ENCODE measurements at regions not wholly inside any gene's neighbourhood (a gene's known extent, or its start where the extent isn't known, plus 50 kb on each side); places are given as distances from the start of the nearest gene placed in this dataset.

DNA sequence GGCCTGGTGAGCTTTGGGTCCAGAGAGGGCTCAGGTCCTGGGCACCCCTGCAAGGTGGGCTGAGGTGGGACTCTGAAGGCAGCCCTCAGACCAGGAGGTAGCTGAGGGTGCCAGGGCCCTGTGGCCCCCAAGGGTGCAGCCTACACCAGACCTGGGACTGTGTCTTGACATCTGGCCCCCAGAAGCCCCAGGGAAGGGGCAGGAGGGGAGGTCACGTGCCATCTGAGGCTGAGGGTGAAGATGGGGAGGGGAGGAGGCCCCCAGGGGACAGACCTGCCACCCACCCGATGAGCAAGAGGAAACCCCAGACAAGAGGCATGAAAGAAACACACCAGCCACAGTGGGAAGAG lies 520.2 kb downstream of the BRD1 start:
- no peak for FAIRE-seq

DNA sequence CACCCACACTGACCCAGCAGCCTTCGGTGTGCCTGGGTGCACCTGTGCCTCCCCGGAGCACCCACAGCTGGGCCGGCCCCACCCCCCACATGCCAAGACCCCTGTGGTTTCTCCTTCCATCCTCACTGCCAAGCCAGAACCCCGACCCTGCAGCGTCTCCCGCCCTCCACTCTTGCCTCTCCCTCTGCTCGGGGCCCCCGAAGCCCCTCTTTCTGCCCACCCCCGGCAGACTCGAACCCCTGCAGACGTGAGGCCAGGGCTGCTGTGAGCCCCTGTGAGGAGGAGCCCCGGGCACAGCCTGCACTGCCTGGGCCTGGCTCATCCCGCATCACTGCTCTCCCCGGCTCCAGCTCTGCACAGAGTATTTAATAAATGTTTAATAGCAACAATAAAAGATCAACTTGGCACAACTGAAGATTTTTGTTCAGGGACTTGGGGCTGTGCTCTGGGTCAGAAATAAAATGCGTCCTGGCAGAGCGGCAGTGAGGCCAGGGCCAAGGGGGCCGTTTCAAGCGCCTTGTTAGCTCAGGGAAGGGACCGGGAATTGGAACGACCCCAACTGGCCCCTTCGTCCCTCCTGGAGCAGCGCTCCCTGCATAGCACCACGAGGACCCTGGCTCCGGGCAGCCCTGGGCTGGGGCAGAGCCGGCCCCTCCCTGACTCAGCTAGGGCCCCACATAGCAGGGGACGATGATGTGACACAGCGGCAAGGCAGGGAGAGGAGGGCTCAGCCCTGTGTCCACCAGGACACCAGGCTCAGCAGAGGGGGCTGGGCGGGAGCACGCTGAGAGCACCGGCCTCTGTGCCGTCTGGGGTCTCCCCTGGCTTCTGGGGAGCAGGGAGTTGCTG lies 520.8 kb downstream of the BRD1 start:
- no peak for FAIRE-seq

DNA sequence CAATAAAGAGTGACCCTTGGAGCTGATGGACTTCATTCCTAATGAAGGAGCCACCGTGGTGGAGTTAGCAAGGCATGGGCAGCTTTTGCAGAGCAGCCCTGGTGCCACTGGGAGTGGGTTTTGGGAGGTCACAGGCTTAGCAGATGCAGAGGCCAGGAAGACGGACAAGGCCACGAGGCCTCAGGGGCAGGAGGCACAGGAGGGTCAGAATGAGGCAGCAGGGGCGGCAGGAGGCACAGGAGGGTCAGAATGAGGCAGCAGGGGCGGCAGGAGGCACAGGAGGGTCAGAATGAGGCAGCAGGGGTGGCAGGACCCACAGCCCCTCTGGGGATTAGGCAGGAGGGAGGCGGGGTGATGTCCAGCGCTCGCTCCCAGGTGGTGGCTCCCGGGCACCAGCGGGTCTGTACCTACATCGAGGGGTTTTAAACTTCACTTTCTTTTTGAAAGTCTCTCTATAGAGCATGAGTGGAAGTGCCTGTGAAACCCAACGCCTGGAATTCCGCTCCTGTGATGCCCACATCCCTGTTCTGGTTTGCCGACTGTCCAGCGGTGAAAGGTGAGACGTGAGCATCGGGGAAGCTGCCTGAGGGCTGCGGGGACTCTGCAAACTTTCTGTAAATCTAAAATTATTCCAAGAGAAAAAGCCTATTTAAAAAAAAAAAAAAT lies 521.6 kb downstream of the BRD1 start:
- FAIRE-seq: no peak

DNA sequence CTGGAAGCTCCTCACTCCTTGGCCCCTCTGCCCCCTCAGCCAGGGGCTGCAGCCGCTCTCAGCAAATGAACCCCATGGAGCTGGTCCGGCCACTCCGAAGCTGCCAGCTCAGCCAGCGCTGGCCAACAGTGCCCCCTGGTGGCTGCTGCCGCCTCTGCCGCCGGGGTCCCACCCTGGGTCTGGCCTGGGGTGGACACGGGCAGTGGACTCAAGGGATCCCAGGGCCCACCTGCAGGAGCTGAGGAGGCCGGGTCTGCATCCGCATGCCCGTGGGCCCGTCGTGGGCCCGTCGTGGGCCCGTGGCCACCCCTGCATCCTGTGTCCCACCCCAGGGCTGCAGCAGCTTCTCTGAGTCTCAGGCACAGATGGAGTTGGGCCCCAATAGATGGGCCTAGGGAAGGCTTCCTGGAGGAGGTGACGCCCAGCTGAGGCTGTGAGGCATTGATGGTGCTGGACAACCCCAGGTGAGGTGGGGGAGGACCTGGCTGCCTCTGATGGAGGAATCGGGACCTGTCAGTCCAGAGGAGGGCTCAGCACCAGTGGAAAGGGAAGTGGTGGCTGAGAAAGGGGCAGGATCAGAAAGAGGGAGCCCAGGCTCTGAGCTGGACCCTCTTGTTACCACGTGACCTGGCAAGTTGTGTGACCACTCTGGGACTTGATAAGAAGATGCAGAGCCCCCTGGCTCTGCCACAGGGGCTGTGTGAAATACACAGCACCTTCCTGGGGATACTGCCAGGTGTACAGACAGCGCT lies 522.3 kb downstream of the BRD1 start:
- no peak for FAIRE-seq

DNA sequence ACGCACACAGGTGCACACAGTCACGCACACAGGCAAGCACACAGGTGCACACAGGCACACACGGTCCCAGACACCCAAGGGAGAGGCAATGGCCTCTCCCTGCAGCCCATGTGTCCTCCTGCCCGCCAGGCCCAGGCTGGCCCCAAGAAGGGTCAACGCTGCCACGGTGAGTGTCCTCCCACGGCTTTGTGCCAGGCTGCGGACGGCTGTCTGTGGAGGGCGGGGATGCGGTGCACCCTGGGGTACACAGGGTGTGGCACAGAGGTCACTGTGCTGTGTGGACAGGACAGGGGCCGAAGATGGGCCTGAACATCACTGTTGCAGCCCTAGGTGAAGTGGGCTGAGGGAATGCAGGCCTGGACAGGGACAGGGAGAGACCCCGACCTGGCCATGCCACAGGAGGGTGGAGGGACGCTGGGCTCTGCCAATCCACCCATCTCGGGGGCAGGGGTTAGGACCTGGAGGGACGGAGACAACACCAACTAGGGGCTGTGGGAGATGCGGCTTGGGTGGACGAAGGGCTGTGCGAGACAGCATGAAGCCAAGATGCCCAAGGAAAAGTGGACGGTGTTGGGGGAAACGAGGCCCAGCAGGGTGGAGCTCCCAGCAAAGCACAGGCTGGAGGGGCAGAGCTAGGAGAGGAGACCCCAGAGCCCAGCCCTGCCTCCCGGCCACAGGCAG lies 523.8 kb downstream of the BRD1 start:
- FAIRE-seq: no peak

DNA sequence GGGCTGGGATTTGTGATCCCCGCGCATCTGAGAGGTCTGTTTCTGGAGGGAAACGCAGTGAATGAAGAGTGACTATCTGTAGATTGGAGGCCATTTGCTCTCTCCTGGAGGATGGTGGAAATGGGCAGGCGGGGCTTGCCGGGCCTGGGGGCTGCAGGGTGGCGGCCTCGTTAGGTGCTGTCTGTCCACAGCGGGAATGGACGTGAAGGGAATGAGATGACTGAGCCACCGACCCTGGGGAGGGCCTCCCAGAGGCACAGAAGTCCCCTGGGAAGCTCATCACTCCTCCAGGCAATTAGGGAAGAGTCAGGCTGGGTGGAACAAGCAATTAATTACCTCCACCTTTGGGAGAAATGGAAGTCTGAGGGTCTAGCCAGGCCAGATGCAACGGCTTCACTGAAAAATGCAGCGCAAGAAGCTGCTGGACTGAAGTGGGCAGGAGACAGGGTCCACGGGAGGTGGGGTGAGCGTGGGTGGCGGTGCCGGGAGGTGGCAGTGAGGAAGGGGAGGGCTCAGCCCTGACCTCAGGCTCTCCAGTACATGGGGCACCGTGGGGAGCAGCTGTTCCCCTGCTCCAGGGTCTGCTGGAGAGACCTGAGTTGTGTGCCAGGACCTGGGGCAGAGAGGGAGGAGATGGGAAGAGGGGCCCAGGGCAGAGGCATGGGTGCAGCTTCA lies 524.5 kb downstream of the BRD1 start:
- no peak for FAIRE-seq

DNA sequence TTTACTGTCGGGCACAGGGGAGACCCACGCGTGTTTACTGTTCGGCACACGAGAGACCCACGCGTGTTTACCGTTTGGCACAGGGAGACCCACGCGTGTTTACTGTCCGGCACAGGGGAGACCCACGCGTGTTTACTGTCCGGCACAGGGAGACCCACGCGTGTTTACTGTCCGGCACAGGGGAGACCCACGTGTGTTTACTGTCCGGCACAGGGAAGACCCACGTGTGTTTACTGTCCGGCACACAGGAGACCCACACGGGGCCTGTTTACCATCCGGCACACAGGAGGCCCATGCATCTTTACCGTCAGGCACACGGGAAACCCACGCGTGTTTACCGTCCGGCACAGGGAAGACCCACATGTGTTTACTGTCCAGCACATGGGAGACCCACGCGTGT lies 525.1 kb downstream of the BRD1 start:
- no peak for FAIRE-seq

DNA sequence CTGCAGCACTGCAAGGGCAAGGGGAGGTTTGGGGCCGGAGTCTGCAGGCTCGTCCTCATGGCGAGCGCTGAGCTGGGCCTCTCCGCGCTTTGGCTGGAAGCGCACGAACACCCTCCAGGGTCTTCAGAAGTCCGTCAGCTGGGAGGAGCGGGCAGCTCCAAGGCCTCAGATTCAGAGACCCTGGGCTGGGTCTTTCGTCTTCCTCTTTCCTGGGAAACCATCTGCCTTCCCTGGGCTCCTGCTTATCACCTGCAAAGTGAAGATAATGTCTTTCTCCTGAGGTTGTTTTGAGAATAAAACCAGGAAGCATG lies 525.6 kb downstream of the BRD1 start:
- FAIRE-seq: no peak

DNA sequence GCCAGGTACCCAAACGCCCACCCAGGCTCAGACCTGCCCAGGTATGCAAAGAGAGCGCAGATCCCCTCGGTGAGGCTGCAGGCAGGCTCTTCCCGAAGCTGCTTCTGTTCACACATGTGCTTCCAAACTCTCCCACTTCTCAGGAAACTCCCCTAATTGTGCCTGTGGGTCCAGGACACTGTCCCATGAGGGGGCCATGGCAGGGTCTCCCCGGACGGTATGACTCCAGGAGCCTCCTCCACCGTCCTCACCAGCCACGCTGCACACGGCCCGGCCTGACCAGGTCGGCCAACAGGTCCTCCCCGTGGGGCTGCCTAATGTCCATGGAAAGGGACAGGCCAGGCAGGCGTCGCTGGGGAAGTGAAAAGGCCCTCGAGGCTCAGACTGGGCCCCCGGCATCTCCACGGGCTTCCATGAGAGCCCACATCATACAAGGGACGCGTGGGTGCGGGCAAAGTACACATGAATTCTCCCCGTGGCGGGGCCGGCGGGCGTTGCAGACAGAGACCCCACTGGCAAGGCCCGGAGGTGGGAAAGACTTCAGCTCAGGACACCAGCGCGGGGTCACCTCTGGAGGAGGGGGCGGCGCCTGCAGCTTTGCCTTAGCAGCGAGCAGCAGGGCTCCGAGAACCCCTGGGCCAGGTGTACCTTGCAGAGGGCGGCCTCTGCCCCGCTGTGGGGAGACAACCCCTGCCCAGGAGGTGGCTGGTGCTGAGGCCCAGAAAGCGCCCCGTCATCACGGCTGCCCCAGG lies 526.1 kb downstream of the BRD1 start:
- no peak for FAIRE-seq

DNA sequence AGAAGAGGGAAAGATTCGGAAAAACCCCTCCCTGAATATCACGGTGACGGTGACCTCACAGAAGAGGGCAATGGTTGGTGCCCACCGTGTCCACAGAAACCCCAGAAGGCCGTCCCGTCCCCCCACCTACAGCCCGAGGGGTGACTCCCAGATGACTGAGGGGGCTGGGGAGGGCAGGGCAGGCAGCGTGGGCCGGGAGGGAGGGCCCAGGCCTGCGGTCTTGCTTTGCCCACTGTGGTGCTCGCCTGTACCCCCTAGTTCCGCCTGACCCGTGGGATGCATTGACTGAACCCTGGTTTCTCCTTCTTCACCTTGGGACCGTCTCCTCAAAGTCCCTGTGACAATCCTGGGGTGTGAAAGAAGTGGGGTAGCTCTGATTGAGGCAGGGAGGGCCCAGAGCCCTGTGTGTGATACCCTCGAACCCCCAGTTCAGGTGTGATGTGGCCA lies 526.7 kb downstream of the BRD1 start:
- FAIRE-seq: no peak

DNA sequence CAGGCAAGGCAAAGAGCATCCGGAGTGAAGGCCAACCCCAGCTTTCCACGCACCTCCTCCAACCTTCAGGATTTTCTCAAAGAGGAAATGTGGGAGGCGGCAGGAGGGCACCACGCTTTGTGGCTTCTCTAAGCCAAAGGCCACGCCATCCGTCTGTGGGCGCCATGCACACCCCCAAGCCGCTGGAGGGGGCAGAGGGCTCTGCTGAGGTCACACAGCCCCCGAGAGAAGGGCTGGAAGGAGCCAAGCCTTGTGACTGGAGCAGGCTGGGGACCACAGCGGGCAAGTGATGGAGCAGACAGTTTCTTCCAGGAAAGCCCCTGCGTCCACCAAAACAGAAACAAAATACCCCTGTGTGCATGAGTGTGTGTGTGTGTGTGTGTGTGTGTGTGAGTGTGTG lies 527.4 kb downstream of the BRD1 start:
- no peak for FAIRE-seq

DNA sequence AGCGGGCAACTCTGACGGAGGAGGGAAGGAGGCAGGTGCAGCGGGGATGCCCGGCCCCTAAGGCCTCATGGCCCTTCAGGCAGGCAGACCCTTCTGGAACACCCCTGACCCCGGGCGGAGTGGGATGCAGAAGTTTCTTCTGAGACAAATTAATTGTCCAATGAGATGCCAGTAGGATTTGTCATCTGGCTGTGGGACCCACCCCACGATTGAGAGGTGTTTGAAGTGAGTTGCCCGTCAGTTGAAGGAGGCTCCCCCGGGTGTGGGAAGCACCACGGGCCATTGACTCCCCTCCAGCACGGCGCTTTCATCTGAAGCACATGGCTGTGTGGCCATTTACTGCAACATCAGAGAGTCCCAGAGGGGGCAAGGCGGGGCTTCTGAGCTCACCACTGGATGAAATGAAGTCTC lies 527.8 kb downstream of the BRD1 start:
- no peak for FAIRE-seq

DNA sequence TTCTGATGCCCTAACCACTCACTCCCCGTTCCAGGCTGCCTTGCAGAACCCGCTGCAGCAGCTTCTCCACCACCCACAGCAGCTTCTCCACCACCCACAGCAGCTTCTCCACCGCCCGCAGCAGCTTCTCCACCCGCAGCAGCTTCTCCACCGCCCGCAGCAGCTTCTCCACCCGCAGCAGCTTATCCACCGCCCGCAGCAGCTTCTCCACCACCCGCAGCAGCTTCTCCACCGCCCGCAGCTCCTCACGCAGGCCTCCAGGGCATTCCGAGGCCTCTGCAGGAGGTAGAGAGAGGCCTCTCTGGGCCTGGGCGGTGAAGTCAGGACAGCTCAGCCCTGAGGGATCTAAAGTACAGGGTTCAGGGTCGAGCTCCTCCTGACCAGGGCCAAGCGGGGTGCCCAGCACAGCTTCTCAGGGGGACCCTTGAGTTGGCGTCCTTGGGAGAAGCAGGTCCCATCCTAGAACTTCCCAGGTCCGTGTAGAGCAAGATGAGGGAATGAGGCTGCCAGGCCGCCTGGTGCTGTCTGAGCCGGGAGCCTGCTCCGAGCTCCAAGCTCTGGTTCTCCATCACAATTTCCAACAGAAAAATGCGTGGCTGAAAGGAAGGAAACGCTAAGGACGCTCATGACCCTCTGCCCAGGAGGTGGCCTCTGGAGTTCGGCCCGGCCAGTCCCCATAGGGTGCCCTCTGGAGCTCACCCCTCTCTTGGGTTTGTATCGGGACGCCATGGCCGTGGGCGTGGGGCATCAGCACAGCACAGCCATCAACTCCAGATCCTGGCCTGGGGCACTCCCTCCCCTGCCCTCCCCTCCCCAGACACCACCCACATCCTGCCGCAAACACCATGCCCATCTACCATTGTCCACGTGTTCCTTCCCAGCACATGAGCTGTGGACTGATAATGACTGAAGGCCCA lies 528.6 kb downstream of the BRD1 start:
- FAIRE-seq: no peak

DNA sequence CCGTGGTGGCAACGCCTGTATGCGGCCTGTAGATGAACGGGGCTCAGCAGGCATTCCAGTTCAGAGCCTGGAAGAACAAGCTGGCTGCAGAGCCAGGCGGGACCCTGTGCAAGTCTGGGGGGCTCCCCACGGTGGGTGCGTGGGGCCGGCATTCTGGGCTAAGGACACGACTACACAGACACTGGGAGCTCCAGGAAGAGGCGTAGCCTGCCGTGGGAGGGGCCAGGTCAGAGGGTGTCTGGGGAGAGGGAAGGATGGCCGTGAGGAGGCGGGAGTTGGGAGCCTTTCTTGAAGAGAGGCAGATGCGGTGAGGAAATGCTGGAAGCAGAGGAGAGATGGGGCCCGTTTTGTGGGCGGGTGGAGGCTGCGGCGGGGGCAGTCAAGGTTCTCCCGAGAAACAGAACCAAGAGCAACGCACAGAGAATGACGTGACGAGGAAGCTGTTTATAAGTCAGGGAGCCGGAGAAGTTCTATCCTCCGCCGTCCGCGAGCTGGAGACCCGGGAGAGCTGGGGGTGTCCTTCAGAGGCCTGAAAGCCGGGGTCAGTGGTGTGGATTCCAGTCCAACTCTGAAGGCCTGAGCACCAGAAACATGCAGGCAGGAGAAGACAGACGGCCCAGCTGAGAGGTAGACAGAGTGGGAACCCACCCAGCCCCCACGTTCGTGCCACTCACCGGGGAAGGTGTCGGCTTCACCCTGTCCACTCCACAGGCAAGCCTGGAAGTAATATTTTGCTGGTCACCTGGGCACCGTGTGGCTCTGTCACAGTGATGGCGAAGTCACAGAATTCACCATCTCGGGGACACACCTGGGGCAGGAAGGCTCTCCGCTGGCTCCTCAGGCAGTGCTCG lies 529.6 kb downstream of the BRD1 start:
- FAIRE-seq: no peak

DNA sequence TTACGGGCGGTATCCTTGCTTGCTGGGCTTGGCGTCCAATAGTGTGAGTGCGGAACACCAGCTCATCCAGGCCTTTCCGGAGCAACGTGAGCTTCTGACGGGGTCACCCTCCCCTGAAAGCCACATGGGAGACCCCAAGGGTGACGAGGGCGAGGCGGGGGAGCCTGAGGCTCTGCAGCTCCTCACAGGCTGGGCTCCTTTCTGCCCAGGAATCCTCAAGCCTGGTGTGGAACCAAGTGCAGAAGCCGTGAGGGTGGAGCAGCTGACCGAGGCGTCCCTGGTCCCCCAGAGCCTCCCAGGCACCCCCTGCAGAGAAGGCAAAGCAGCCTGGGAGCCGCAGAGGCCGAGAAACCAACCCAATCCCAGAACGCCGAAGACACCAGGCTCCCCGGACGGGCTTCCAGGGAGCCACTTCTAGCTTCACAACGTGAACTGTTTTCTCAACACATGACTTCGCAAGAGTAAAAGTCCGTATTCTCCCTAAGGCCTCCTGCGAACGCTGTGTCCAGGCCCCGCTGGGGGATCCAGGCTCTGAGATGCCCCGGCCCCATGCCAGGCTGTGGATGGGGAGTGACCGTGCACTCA lies 530.3 kb downstream of the BRD1 start:
- no peak for FAIRE-seq

DNA sequence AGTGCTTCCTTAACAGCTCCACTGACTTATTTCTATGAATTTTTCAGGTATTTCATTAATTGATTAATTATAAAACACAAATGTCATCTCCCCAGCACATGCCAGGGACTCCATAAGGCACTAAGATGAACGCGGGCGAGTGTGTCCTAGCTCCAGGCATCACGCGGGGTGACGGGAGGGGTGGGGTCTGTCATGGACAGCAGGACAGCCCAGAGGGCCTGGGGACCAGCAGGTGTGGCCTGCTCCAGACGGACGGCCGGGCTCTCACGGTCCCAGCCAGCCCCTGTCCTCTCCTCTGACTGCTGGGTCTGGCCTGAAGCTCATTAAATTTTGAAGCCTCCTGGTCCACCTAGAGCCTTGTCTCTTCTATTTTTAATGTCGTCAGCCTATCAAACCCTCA lies 531.1 kb downstream of the BRD1 start:
- no peak for FAIRE-seq

DNA sequence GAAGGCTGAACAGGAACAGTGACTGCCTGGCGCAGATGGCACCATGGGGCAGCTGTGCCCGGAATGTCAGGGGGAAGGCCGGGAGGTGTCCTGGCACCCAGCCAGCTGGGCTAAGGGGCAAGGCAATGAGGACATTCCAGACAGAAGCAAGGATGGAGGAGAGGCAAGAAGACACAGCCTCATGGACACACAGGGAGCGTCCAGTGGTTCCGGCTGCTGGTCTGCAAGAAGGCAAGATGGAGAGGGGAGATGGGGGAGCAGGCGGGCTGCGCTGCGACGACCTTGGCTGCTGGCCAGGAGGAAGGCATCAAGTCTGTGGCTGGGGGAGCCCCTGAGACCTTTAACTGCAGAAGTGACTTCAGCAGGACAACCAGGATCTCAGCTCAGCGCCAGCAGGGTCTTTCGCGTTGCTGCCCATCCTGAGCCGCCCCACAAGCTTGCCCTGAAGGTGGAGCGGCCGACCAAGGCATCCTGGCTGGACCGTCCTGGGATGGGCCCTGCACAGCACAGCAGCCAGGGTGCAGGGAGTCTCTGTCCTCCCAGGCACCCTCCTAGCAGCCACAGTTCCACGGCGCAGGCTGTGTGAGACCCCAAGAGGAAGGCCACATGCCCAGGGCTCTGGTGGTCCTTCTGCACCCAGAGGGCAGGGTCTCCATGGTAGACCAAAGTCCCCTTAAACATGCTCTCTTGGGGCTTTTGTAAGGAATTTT lies 531.7 kb downstream of the BRD1 start:
- no peak for FAIRE-seq

DNA sequence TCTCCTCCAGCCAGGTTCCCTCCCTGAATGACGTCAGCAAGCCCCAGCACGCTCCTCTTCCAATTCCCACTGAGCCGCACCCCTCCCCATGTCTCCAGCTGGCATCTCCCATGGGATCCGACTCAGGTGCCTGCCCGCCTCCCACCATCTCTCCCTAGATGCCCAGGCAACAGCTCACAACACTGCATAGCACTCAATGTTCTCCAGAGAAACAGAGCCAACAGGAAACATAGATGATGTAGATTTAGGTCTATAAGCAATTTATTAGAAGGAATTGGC lies 532.3 kb downstream of the BRD1 start:
- no peak for FAIRE-seq
